Cardiac fibroblast (primary cell): ENCODE measurements at regions not wholly inside any gene's neighbourhood (a gene's known extent, or its start where the extent isn't known, plus 50 kb on each side); places are given as distances from the start of the nearest gene placed in this dataset.
A peak's percentile ranks its signal among the peaks of the same experiment; 100 is the strongest.

Experiments used
- DNase-seq, 2 donors: peaks; one replicate each; pipeline versions ENCODE4 v3.0.0 to v3.0.0-alpha.2; 2010; ENCODE audit warnings: low read depth in 2 of 2
- H3K4me3 ChIP-seq, 2 donors: replicated peaks in 1 of 2; 1 replicate in 1 of 2; 2 replicates in 1 of 2; pipeline ENCODE4 v1.5.1; 2011; ENCODE audit warnings: low read depth in 2 of 2, low read length in 2 of 2, mild to moderate bottlenecking in 2 of 2, moderate library complexity in 1 of 2
- TF ChIP-seq, protein P1 (sequence below): IDR thresholded peaks from one replicate; pipeline ENCODE4 v1.5.1; 2011; ENCODE audit warnings: low read depth, mild to moderate bottlenecking, low read length, inconsistent platforms

DNA sequence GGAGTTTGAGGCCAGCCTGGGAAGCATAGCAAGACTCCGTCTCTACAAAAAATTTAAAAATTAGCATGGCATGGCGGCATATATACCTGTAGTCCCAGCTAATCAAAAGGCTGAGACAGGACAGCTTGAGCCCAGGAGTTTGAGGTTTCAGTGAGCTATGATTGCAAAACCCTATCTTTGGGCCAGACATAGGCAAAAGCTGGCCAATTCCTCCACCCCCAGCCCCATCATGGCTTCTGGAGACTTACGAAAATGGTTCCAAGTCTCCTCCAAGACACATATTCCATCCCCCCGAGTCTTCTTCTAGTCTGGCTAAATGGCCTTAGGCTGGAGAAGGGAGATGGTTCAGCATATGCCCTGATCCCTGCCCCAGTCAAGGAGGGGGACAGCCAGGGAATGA lies 172.8 kb upstream of the HAAO start:
- H3K4me3 ChIP-seq = no peak overlapping the region
- peak in 1 of 2 donors; percentile 45 for DNase-seq
- TF ChIP-seq, protein P1, sequence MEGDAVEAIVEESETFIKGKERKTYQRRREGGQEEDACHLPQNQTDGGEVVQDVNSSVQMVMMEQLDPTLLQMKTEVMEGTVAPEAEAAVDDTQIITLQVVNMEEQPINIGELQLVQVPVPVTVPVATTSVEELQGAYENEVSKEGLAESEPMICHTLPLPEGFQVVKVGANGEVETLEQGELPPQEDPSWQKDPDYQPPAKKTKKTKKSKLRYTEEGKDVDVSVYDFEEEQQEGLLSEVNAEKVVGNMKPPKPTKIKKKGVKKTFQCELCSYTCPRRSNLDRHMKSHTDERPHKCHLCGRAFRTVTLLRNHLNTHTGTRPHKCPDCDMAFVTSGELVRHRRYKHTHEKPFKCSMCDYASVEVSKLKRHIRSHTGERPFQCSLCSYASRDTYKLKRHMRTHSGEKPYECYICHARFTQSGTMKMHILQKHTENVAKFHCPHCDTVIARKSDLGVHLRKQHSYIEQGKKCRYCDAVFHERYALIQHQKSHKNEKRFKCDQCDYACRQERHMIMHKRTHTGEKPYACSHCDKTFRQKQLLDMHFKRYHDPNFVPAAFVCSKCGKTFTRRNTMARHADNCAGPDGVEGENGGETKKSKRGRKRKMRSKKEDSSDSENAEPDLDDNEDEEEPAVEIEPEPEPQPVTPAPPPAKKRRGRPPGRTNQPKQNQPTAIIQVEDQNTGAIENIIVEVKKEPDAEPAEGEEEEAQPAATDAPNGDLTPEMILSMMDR = no peak

DNA sequence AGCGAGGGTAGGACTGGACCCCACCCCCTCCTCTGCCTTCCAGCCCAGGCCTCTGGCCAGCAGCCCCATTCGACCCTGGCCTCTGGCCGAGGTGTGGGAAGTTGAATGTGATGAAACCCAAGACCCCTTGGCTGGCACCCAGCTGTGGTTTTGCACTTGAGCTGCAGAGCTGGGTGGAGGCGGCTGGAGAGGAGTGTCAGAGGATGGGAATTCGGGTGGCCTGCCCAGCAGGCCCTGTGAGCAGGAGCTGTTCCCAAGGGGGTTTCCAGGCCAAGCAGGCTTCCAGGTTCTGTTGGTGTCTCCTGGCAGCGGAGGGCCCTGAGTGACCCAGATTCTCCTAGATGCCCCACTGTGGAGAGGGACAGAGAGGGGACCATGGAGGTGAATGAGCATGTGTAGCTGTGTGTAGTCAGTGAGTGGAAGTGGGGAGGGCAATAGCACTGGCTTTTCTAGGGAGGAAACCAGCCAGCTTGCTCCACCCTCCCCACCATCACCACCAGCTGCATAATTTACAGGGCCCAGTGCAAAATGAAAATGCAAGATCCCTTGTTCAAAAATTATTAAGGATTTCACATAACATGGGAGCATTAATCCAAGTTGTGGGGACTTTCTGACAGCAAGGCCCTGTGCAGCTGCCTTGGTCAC lies 172.2 kb upstream of the HAAO start:
- DNase-seq = peak; percentile 95 to 98
- no peak overlapping the region for H3K4me3 ChIP-seq
- TF ChIP-seq, protein P1 = no peak

DNA sequence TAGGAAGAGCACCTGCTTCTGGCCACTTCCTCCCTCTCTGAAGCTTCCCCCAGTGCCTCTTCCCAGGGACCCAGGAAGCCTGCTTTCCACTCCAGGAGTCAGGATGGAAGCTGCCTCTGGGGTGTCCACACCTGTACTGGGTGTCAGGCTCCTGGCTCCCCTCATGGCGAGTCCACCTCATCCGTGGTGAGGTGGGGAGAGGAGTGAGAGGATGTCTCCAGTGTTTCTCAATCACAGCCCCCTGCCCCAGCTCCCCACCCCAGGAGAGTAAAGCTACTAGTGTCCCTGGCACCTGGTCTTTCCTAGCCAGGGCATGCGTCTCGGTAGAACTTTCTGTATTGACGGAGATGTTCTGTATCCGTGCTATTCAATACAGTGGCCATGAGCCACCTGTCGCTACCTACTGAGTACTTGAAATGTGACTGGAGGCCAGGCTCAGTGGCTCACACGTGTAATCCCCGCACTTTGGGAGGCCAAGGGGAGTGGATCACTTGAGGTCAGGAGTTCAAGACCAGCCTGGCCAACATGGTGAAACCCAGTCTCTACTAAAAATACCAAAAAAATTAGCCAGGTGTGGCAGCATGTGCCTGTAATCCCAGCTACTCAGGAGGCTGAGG lies 171.2 kb upstream of the HAAO start:
- no peak overlapping the region for H3K4me3 ChIP-seq
- TF ChIP-seq, protein P1 = no peak
- no peak for DNase-seq

DNA sequence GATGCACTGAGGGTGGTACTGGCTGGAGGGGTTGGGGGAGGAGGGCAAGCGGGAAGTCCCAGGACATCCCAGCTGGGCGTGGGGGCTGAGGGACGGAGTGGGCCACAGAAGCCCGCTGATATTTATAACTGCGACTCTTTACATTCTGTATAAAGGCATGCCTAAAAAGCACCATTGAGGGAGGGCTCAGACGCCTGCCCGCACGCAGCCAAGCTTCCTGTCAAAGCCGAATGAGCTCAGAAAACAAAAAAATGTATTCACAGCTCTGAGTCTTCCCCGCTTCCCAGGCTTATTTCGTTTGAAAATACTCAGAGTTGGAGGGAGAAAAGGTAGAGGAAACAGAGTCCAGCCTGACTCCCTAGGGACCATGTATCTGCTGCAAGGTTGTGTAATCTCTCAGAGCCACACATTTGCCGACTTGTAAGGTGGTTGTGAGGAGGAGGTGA lies 170.1 kb upstream of the HAAO start:
- H3K4me3 ChIP-seq = no peak overlapping the region

DNA sequence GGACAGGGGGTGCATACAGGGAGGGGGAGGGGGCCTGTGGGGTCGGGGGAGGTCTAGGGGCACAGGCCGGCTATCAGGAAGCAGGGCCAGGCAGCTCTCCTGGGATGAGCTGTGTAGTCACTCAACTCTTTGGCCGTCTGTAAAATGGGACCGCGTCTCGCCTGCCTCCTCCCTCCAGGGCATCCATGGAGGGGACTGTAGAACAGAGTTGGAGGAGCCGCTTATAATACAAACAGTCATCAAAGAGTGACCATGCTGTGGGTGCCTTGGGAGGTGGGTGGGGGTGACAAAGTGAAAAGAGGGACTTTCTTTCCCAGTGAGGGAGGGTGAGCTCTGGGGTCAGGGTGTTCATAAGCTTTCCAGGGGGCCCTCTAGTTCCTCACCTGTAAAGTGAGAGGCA lies 169.6 kb upstream of the HAAO start:
- TF ChIP-seq, protein P1 = no peak

More for the DNA sequence above, 170.1 kb upstream of the HAAO start:
- TF ChIP-seq, protein P1 = no peak
- peak; percentile 29 to 43 for DNase-seq

DNA sequence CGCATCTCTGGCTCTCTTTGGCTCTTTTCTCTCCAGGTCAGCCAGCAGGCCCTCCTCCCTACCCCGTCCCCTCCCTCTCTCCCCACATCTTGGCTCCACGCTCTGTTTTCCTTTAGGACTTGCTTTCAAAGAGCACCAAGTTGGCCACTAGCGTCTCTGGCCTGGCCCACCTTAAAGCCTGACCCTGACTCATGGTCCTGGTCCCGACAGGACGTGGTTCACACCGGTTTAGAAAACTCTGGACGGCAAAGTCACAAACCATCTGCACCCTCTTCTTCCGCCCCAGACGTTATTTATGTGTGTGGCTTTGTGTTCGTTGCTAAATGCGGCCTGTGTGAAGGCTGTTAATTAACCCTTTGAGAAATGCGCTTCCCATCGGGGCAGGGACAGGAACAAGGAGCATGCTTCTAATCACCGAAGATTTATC lies 169.0 kb upstream of the HAAO start:
- DNase-seq = peak in 1 of 2 donors; percentile 67
- no peak overlapping the region for H3K4me3 ChIP-seq
- TF ChIP-seq, protein P1 = no peak

More for the DNA sequence above, 169.6 kb upstream of the HAAO start:
- no peak for DNase-seq
- no peak overlapping the region for H3K4me3 ChIP-seq
